Breast epithelium (tissue), 3 donors: ENCODE measurements at regions not wholly inside any gene's neighbourhood (a gene's known extent, or its start where the extent isn't known, plus 50 kb on each side); places are given as distances from the start of the nearest gene placed in this dataset.

Experiments used
- CTCF ChIP-seq, 3 donors: fragments of 450-650 bp; IDR thresholded peaks; one replicate each; pipeline ENCODE4 v1.5.1; 2016 to 2017; ENCODE audit warnings: antibody characterized with exemption in 3 of 3, mild to moderate bottlenecking in 3 of 3, moderate library complexity in 3 of 3
- POLR2A ChIP-seq: fragments of 450-650 bp; IDR thresholded peaks from one replicate; pipeline ENCODE4 v1.6.1; 2016; ENCODE audit warnings: antibody characterized with exemption, mild to moderate bottlenecking, moderate library complexity

- no peak for TF ChIP-seq CTCF (IDR thresholded peaks at IDR 0.05)
- no peak for TF ChIP-seq POLR2A
Measured at GRCh38 chr5:3695818-3696217, 100.2 kb downstream of the IRX1 start.
